MCF 10A (cell line): ENCODE measurements at regions not wholly inside any gene's neighbourhood (a gene's known extent, or its start where the extent isn't known, plus 50 kb on each side); places are given as distances from the start of the nearest gene placed in this dataset.

Experiments
- BruUV-seq: library from RNA; stranded (reverse); fragments of 400-500 nt; replicated peaks from 2 replicates; lab custom pipeline; 2021; lab: Mats Ljungman, UMichigan
- CTCF ChIA-PET: fragments of 300-600 bp; sonication (Branson Sonifier 250); formaldehyde crosslinking; extraction: SDS; loops from one replicate; lab custom pipeline; 2021; ENCODE audit warnings: antibody characterized with exemption, inconsistent platforms; lab: Yijun Ruan, JAX
- POLR2A ChIA-PET: fragments of 300-600, 350-650 bp; sonication (Branson Sonifier 250); formaldehyde crosslinking; extraction: SDS; loops from one replicate; lab custom pipeline; 2020; ENCODE audit warnings: antibody characterized with exemption, inconsistent platforms; lab: Yijun Ruan, JAX
- DNase-seq: peaks from one replicate; pipeline ENCODE4 v3.0.0-alpha.2; 2018; ENCODE audit not compliant: unreplicated experiment
- H3K27ac Mint-ChIP-seq: one replicate; pipeline ENCODE4 v1.8.0; 2022; ENCODE audit warnings: mild to moderate bottlenecking, low read depth, mixed read lengths; ENCODE audit not compliant: unreplicated experiment
- H3K27me3 Mint-ChIP-seq: one replicate; pipeline ENCODE4 v1.8.0; 2022; ENCODE audit warnings: mixed read lengths; ENCODE audit not compliant: insufficient read depth, unreplicated experiment
- H3K36me3 Mint-ChIP-seq: one replicate; pipeline ENCODE4 v1.8.0; 2022; ENCODE audit warnings: mild to moderate bottlenecking, moderate library complexity, mixed read lengths; ENCODE audit not compliant: insufficient read depth, unreplicated experiment
- H3K4me1 Mint-ChIP-seq: one replicate; pipeline ENCODE4 v1.8.0; 2022; ENCODE audit warnings: mixed read lengths; ENCODE audit not compliant: insufficient read depth, unreplicated experiment
- H3K4me3 Mint-ChIP-seq: one replicate; pipeline ENCODE4 v1.8.0; 2022; ENCODE audit warnings: mild to moderate bottlenecking, moderate library complexity, mixed read lengths; ENCODE audit not compliant: unreplicated experiment
- H3K9me3 Mint-ChIP-seq: one replicate; pipeline ENCODE4 v1.8.0; 2022; ENCODE audit warnings: mixed read lengths; ENCODE audit not compliant: unreplicated experiment
- CTCF ChIP-seq: fragments of 200-600 bp; IDR thresholded peaks from one replicate; pipeline ENCODE4 v1.8.0; 2022; ENCODE audit warnings: antibody characterized with exemption, mild to moderate bottlenecking; ENCODE audit not compliant: unreplicated experiment
- intact Hi-C: fragments of 100-400 bp; cut with micrococcal nuclease; formaldehyde crosslinking; loops from 2 replicates; pipeline ENCODE4 v1.14.1; 2022

GRCh38 chr6:133704371-133704770 lies 184.5 kb upstream of the TCF21 start:
- peaks cover 9% of the 10 kb centered on the region for H3K9me3 Mint-ChIP-seq
- H3K4me3 Mint-ChIP-seq = no peak overlapping the region
- no peaks in the 10 kb centered on the region for H3K27me3 Mint-ChIP-seq
- peak overlapping the region; percentile 69 for H3K27ac Mint-ChIP-seq
- ChIA-PET CTCF (interaction anchor here (1.4 kb wide), 1 partner anchor 213 kb away, joined by 5 read pairs; no protein-coding TSS in a partner anchor), POLR2A (interaction anchor here (0.7 to 0.9 kb wide), 2 partner anchors 11 to 212 kb away, joined by 3 to 4 read pairs; no protein-coding TSS in a partner anchor)
- no TSS peak for BruUV-seq
- intact Hi-C loops = loop anchor here (2.0 to 10.0 kb wide), 2 partner anchors 40 to 890 kb away; partner anchors contain the start of gene RPS12
- TF ChIP-seq CTCF = no peak
- H3K4me1 Mint-ChIP-seq = peaks cover 40% of the 10 kb centered on the region
- DNase-seq = no peak
- peaks cover 5% of the 10 kb centered on the region for H3K36me3 Mint-ChIP-seq

GRCh38 chr6:133705066-133705465 lies 183.8 kb upstream of the TCF21 start:
- ChIA-PET CTCF (interaction anchor here (1.4 kb wide), 1 partner anchor 212 kb away, joined by 5 read pairs; no protein-coding TSS in a partner anchor), POLR2A (interaction anchor here (0.7 to 2.7 kb wide), 3 partner anchors 119 to 212 kb away, joined by 3 to 8 read pairs (median 4); no protein-coding TSS in a partner anchor)
- no TSS peak for BruUV-seq
- Mint-ChIP-seq H3K27me3 (no peaks in the 10 kb centered on the region), H3K4me3 (no peak overlapping the region), H3K4me1 (peaks cover 40% of the 10 kb centered on the region), H3K9me3 (peaks cover 9% of the 10 kb centered on the region), H3K27ac (peak overlapping the region; percentile 69), H3K36me3 (peaks cover 5% of the 10 kb centered on the region)
- DNase-seq = peak; percentile 65
- intact Hi-C loops = loop anchor here (1.0 to 10.0 kb wide), 6 partner anchors 40 to 890 kb away; partner anchors contain the start of gene RPS12
- no peak for TF ChIP-seq CTCF

- Mint-ChIP-seq H3K27me3 (no peaks in the 10 kb centered on the region), H3K9me3 (peaks cover 4% of the 10 kb centered on the region), H3K36me3 (peaks cover 5% of the 10 kb centered on the region), H3K27ac (peak overlapping the region; percentile 69), H3K4me1 (peaks cover 44% of the 10 kb centered on the region), H3K4me3 (no peak overlapping the region)
- peak; percentile 49 for DNase-seq
- ChIA-PET CTCF (interaction anchor here (0.7 to 1.4 kb wide), 2 partner anchors 26 to 211 kb away, joined by 4 to 5 read pairs; no protein-coding TSS in a partner anchor), POLR2A (interaction anchor here (2.7 kb wide), 1 partner anchor 136 kb away, joined by 8 read pairs; no protein-coding TSS in a partner anchor)
- BruUV-seq = TSS peak; percentile 90
- no peak for TF ChIP-seq CTCF
- intact Hi-C loops = loop anchor here (1.0 to 10.0 kb wide), 6 partner anchors 39 to 891 kb away; partner anchors contain the start of gene RPS12
Observed at GRCh38 chr6:133705731-133706130, 183.2 kb upstream of the TCF21 start.

GRCh38 chr6:133707456-133707855 lies 181.5 kb upstream of the TCF21 start:
- no TSS peak for BruUV-seq
- CTCF ChIA-PET = interaction anchor here (0.5 to 1.5 kb wide), 2 partner anchors 69 to 139 kb away, joined by 3 to 5 read pairs; no protein-coding TSS in a partner anchor
- Mint-ChIP-seq H3K27me3 (no peaks in the 10 kb centered on the region), H3K4me3 (no peak overlapping the region), H3K27ac (peak overlapping the region; percentile 69), H3K9me3 (no peaks in the 10 kb centered on the region), H3K36me3 (no peaks in the 10 kb centered on the region), H3K4me1 (peaks cover 35% of the 10 kb centered on the region)
- POLR2A ChIA-PET = interaction anchor here (0.6 to 2.7 kb wide), 3 partner anchors 21 to 216 kb away, joined by 3 to 8 read pairs (median 3); no protein-coding TSS in a partner anchor
- peak; percentile 28 for DNase-seq
- no peak for TF ChIP-seq CTCF
- intact Hi-C loops = loop anchor here (5.0 to 10.0 kb wide), 3 partner anchors 95 to 893 kb away; partner anchors contain the start of gene RPS12
